Astrocyte of the spinal cord (primary cell): ENCODE measurements at regions not wholly inside any gene's neighbourhood (a gene's known extent, or its start where the extent isn't known, plus 50 kb on each side); places are given as distances from the start of the nearest gene placed in this dataset.
"Not testable (repeated sequence)": the region's sequence is repeated elsewhere in the genome, so short reads cannot be mapped to it uniquely, and the experiment has no call there.

ENCODE experiments used
- DNase-seq: peaks from one replicate; pipeline ENCODE4 v3.0.0; 2011; ENCODE audit warnings: low read depth, low spot score
- H3K4me3 ChIP-seq: 2 replicates; pipeline ENCODE4 v1.5.1; 2011; ENCODE audit warnings: low read depth, mild to moderate bottlenecking, low read length, moderate library complexity
- in situ Hi-C: cut with HindIII; loops from 2 replicates; pipeline ENCODE4 v1.10.0; 2017; ENCODE audit warnings: low sequenced_read_pairs
- TF ChIP-seq, protein P1 (sequence below): IDR thresholded peaks from 2 replicates; pipeline ENCODE4 v1.5.1; 2012; ENCODE audit warnings: low read depth, mild to moderate bottlenecking, low read length, inconsistent platforms

DNA sequence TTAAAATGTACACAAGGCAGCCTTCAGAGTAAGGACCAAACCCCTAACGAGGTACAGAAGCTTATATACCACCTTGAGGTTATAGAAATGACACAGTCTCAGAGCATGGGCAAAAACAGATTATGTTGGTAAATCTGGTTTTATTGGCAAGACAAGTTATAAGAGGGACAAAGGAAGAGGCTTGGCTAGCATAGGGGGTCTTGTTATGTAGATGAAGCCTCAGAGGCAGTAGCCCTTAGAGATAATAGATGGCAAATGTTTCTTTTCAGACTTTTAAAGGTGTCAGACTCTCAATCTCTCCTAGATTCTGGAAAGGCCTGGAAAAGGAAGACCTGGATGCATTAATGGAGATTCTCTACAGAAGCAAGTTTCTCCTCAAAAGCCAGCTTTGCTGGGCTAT is 123.3 kb upstream of the ATXN1 start:
- in situ Hi-C loops, result no loop called here
- TF ChIP-seq, protein P1, sequence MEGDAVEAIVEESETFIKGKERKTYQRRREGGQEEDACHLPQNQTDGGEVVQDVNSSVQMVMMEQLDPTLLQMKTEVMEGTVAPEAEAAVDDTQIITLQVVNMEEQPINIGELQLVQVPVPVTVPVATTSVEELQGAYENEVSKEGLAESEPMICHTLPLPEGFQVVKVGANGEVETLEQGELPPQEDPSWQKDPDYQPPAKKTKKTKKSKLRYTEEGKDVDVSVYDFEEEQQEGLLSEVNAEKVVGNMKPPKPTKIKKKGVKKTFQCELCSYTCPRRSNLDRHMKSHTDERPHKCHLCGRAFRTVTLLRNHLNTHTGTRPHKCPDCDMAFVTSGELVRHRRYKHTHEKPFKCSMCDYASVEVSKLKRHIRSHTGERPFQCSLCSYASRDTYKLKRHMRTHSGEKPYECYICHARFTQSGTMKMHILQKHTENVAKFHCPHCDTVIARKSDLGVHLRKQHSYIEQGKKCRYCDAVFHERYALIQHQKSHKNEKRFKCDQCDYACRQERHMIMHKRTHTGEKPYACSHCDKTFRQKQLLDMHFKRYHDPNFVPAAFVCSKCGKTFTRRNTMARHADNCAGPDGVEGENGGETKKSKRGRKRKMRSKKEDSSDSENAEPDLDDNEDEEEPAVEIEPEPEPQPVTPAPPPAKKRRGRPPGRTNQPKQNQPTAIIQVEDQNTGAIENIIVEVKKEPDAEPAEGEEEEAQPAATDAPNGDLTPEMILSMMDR, result no peak
- H3K4me3 ChIP-seq, result no peak overlapping the region
- no peak for DNase-seq

- in situ Hi-C loops, result no loop called here
- H3K4me3 ChIP-seq, result no peak overlapping the region
- TF ChIP-seq, protein P1, result no peak
- DNase-seq, result peak; percentile 51
These were observed 122.2 kb upstream of the ATXN1 start for GRCh38 chr6:16883414-16883813.

DNA sequence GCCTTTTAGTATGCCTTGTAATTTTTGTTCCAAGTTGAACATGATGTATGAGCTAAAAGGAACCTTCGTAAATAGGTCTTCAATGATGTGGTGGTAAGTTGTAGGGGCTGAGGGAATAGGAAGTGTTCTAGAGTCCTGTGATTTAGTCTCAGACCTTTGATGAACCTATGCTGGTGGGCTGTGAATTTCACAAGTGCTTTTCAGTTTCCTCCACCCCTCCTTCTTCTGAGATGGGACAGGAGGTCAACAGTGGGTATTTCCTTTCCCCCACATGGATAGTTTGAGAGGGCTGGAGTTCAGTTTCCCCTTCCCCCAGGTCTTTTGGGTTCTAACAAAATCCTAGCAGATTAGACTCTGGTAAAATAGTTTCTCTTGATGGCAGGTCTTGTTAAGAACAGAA is 121.0 kb upstream of the ATXN1 start:
- in situ Hi-C loops, result no loop called here
- TF ChIP-seq, protein P1, result no peak
- DNase-seq, result no peak
- H3K4me3 ChIP-seq, result no peak overlapping the region

GRCh38 chr6:16876852-16877251 is 115.6 kb upstream of the ATXN1 start:
- H3K4me3 ChIP-seq, in situ Hi-C loops, DNase-seq: not testable (repeated sequence)

DNA sequence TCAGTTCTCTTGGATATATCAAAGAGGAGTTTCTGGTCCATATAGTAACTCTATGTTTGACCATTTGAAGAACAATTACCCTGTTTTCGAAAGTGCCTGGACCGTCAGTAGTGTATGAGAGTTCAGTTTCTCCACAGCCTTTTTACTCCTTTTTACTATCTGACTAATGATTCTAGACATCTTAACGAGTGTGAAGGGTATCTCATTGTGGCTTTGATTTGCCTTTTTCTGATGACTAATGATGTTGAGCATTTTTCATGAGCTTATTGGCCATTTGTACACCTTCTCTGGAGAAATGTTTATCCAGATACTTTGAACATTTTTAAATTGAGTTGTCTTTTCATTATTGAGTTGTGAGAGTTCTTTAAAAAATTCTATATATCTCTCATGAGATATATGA is 114.9 kb upstream of the ATXN1 start:
- TF ChIP-seq, protein P1, result no peak
- no peak overlapping the region for H3K4me3 ChIP-seq
- in situ Hi-C loops, result no loop called here
- no peak for DNase-seq

DNA sequence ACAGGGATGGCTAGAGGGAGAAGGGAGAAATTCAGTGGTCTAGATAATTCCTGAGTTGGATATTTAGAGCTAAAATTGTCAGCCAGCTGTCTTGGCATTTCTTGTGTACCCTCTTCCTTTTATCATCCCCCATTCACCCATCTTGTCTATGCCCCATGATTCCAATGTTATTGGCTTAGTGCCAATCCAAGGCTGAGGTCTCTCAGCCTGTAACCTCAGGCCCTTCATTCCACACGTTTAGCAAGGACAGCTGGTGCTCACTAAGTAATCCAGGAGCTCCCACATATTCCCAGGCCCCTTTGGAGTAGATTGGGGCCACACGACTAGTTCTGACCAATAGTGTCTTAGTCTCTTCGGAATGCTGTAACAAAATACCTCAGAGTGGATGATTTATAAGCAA is 112.4 kb upstream of the ATXN1 start:
- DNase-seq, result no peak
- in situ Hi-C loops, result no loop called here
- TF ChIP-seq, protein P1, result no peak
- H3K4me3 ChIP-seq, result no peak overlapping the region

DNA sequence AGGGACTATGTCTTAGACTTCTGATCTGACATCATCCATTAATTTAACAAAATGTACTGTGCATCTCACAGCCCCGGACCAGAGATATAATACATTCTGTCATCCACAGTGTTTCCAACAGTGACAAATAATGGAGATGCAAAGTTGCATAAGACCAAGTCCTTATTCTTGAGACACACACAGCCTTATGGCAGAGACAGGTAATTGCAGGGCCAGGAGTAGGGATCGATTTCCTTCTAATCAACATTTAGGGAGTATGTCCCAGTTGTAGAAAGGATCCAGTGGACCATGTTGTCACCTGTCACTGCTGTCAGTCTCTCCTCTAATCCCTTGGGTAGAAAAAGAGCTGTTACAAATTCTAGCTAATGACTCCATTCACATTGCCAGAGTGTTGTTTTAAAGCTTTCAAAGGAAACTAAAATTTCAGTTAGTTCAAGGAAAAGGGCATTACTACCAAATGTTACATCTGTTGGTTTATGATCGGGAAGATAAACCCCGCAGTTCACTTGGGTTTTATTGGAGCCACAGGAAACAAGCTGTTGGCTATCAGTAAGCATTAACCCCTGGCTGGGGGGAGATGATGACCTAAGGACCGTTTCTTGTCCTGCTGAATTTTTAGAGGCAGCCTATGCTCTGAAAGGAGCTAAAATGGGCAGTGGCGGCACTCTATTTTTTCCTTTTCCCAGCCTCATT is 111.4 kb upstream of the ATXN1 start:
- TF ChIP-seq, protein P1, result no peak
- no peak overlapping the region for H3K4me3 ChIP-seq
- DNase-seq, result no peak
- in situ Hi-C loops, result no loop called here
